H9 (cell line): ENCODE measurements at regions not wholly inside any gene's neighbourhood (a gene's known extent, or its start where the extent isn't known, plus 50 kb on each side); places are given as distances from the start of the nearest gene placed in this dataset.

ENCODE experiments used
- DNase-seq: peaks from one replicate; pipeline ENCODE4 v3.0.0-alpha.2; 2017
- H2AFZ ChIP-seq: one replicate; pipeline ENCODE4 v1.6.1; 2013; ENCODE audit warnings: mild to moderate bottlenecking, low read length, control low read depth, moderate library complexity
- H2AK5ac ChIP-seq: 2 replicates; pipeline ENCODE4 v1.6.1; 2013; ENCODE audit warnings: low read length, control low read depth, mixed read lengths; ENCODE audit not compliant: insufficient read length
- H2BK120ac ChIP-seq: one replicate; pipeline ENCODE4 v1.6.1; 2013; ENCODE audit warnings: low read depth, mild to moderate bottlenecking, low read length, control low read depth, inconsistent platforms; ENCODE audit not compliant: poor library complexity, severe bottlenecking
- H2BK12ac ChIP-seq: 2 replicates; pipeline ENCODE4 v1.6.1; 2013; ENCODE audit warnings: low read length, control low read depth, mixed read lengths, low read depth; ENCODE audit not compliant: insufficient read length
- H2BK15ac ChIP-seq: 2 replicates; pipeline ENCODE4 v1.6.1; 2013; ENCODE audit warnings: low read depth, low read length, control low read depth
- H2BK20ac ChIP-seq: one replicate; pipeline ENCODE4 v1.6.1; 2013; ENCODE audit warnings: low read depth, mild to moderate bottlenecking, low read length, control low read depth, inconsistent platforms; ENCODE audit not compliant: poor library complexity, severe bottlenecking
- H2BK5ac ChIP-seq: 2 replicates; pipeline ENCODE4 v1.6.1; 2013; ENCODE audit warnings: low read length, control low read depth, mixed read lengths; ENCODE audit not compliant: insufficient read length
- H3K14ac ChIP-seq: 2 replicates; pipeline ENCODE4 v1.6.1; 2013; ENCODE audit warnings: low read length, control low read depth; ENCODE audit not compliant: insufficient read depth
- H3K18ac ChIP-seq: 2 replicates; pipeline ENCODE4 v1.6.1; 2013; ENCODE audit warnings: low read depth, mild to moderate bottlenecking, mixed read lengths, low read length, control low read depth; ENCODE audit not compliant: insufficient read length
- H3K23ac ChIP-seq: 2 replicates; pipeline ENCODE4 v1.6.1; 2013; ENCODE audit warnings: low read length, control low read depth, mixed read lengths, low read depth; ENCODE audit not compliant: insufficient read length
- H3K23me2 ChIP-seq: 2 replicates; pipeline ENCODE4 v1.6.1; 2013; ENCODE audit warnings: low read depth, mild to moderate bottlenecking, mixed read lengths, low read length, control low read depth; ENCODE audit not compliant: insufficient read length, poor library complexity, severe bottlenecking
- H3K27ac ChIP-seq: 2 replicates; pipeline ENCODE4 v1.5.1; 2013; ENCODE audit warnings: low read length, control low read depth, mixed read lengths, low read depth; ENCODE audit not compliant: insufficient read length
- H3K27me3 ChIP-seq: 2 replicates; pipeline ENCODE4 v1.6.1; 2013; ENCODE audit warnings: low read length, control low read depth, inconsistent platforms; ENCODE audit not compliant: insufficient read depth
- H3K4ac ChIP-seq: 2 replicates; pipeline ENCODE4 v1.6.1; 2013; ENCODE audit warnings: low read depth, mild to moderate bottlenecking, control low read depth, inconsistent platforms, low read length, moderate library complexity
- H3K4me1 ChIP-seq: 2 replicates; pipeline ENCODE4 v1.6.1; 2013; ENCODE audit warnings: low read length, control low read depth, inconsistent platforms; ENCODE audit not compliant: insufficient read depth
- H3K4me2 ChIP-seq: 2 replicates; pipeline ENCODE4 v1.6.1; 2013; ENCODE audit warnings: low read length, control low read depth, mixed read lengths; ENCODE audit not compliant: insufficient read length, insufficient read depth
- H3K56ac ChIP-seq: 2 replicates; pipeline ENCODE4 v1.6.1; 2013; ENCODE audit warnings: low read depth, mild to moderate bottlenecking, mixed read lengths, low read length, control low read depth; ENCODE audit not compliant: insufficient read length
- H3K79me1 ChIP-seq: 2 replicates; pipeline ENCODE4 v1.6.1; 2013; ENCODE audit warnings: low read depth, mild to moderate bottlenecking, moderate library complexity, low read length, control low read depth, inconsistent platforms; ENCODE audit not compliant: insufficient read depth, poor library complexity, severe bottlenecking
- H3K79me2 ChIP-seq: 2 replicates; pipeline ENCODE4 v1.6.1; 2013; ENCODE audit warnings: low read length, control low read depth, inconsistent platforms; ENCODE audit not compliant: insufficient read depth
- H3K9ac ChIP-seq: 2 replicates; pipeline ENCODE4 v1.6.1; 2013; ENCODE audit warnings: low read length, control low read depth, mixed read lengths; ENCODE audit not compliant: insufficient read length; ENCODE audit errors: extremely low read depth
- H3K9me3 ChIP-seq: one replicate; pipeline ENCODE4 v1.6.1; 2013; ENCODE audit warnings: low read depth, low read length, inconsistent platforms; ENCODE audit not compliant: control insufficient read depth
- H3T11ph ChIP-seq: one replicate; pipeline ENCODE4 v1.6.1; 2013; ENCODE audit warnings: mild to moderate bottlenecking, low read length, control low read depth, inconsistent platforms
- H4K20me1 ChIP-seq: one replicate; pipeline ENCODE4 v1.6.1; 2013; ENCODE audit not compliant: control insufficient read depth, insufficient read length, insufficient read depth
- H4K5ac ChIP-seq: 2 replicates; pipeline ENCODE4 v1.6.1; 2013; ENCODE audit warnings: low read depth, mild to moderate bottlenecking, mixed read lengths, low read length, control low read depth; ENCODE audit not compliant: insufficient read length
- H4K8ac ChIP-seq: replicated peaks from 2 replicates; pipeline ENCODE4 v1.6.1; 2013; ENCODE audit warnings: low read length, control low read depth, mixed read lengths, low read depth; ENCODE audit not compliant: insufficient read length
- H4K91ac ChIP-seq: 2 replicates; pipeline ENCODE4 v1.6.1; 2013; ENCODE audit warnings: low read depth, mild to moderate bottlenecking, moderate library complexity, mixed read lengths, low read length, control low read depth; ENCODE audit not compliant: insufficient read length
- H3K27ac Mint-ChIP-seq, 3 experiments: 2 replicates in 2 of 3; 3 replicates in 1 of 3; pipeline ENCODE4 v1.8.0; 2020 to 2021; ENCODE audit warnings: mixed read lengths in 3 of 3, mild to moderate bottlenecking in 1 of 3, moderate library complexity in 1 of 3
- H3K27me3 Mint-ChIP-seq: 2 replicates; pipeline ENCODE4 v1.8.0; 2021; ENCODE audit warnings: low read depth, mild to moderate bottlenecking, moderate library complexity, mixed read lengths
- H3K36me3 Mint-ChIP-seq, 3 experiments: 2 replicates in 2 of 3; 3 replicates in 1 of 3; pipeline ENCODE4 v1.8.0; 2020 to 2021; ENCODE audit warnings: low read depth in 3 of 3, mixed read lengths in 3 of 3; ENCODE audit not compliant: insufficient read depth in 1 of 3
- H3K4me1 Mint-ChIP-seq, 2 experiments: 2 replicates each; pipeline ENCODE4 v1.8.0; 2020; ENCODE audit warnings: mixed read lengths in 2 of 2
- H3K4me3 Mint-ChIP-seq, 2 experiments: 2 replicates in 1 of 2; 3 replicates in 1 of 2; pipeline ENCODE4 v1.8.0; 2020 to 2021; ENCODE audit warnings: mild to moderate bottlenecking in 2 of 2, mixed read lengths in 2 of 2, moderate library complexity in 1 of 2
- H3K9me3 Mint-ChIP-seq, 2 experiments: 2 replicates in 1 of 2; 3 replicates in 1 of 2; pipeline ENCODE4 v1.8.0; 2020; ENCODE audit warnings: mild to moderate bottlenecking in 2 of 2, mixed read lengths in 2 of 2, moderate library complexity in 1 of 2
- WGBS: extraction: QIAGEN DNeasy Blood & Tissue Kit; methylation state at CpG from one replicate; pipeline ENCODE4 v1.1.7; 2013; ENCODE audit warnings: missing lambda C conversion rate, low lambda C conversion rate, mixed read lengths; ENCODE audit not compliant: insufficient read length; ENCODE audit errors: extremely low coverage; 5-methylcytosine and 5-hydroxymethylcytosine counted together
- TF ChIP-seq, protein P1 (sequence below): fragments of 200-600 bp; sonication (generic); conservative IDR thresholded peaks from 3 replicates; pipeline ENCODE4 v1.8.0; 2021; ENCODE audit warnings: antibody characterized with exemption, mild to moderate bottlenecking

GRCh38 chr16:73764321-73764720 lies 532.3 kb upstream of the PSMD7 start:
- peaks cover 0 to under 1% (median 0%) of the 10 kb centered on the region in 3 experiments; a peak in 1 of 7 replicates for H3K36me3 Mint-ChIP-seq
- no peak overlapping the region for H3K9ac ChIP-seq
- H3K18ac ChIP-seq, result no peak overlapping the region
- H3K9me3 Mint-ChIP-seq, result peaks cover 3 to 6% of the 10 kb centered on the region in 2 experiments; a peak in 4 of 5 replicates
- H4K91ac ChIP-seq, result no peak overlapping the region
- no peak overlapping the region for H2BK15ac ChIP-seq
- no peaks in the 10 kb centered on the region for H3K9me3 ChIP-seq
- no peaks in the 10 kb centered on the region for H3K79me2 ChIP-seq
- H2BK12ac ChIP-seq, result no peak overlapping the region
- no peak for DNase-seq
- no peaks in the 10 kb centered on the region for H3K27me3 ChIP-seq
- no peak overlapping the region for H3K27ac Mint-ChIP-seq
- H4K8ac ChIP-seq, result no peak overlapping the region
- H4K20me1 ChIP-seq, result no peaks in the 10 kb centered on the region
- H3K56ac ChIP-seq, result no peak overlapping the region
- H2AK5ac ChIP-seq, result no peak overlapping the region
- H3K4me1 Mint-ChIP-seq, result no peaks in the 10 kb centered on the region
- H3K23ac ChIP-seq, result no peak overlapping the region
- H2AFZ ChIP-seq, result no peak overlapping the region
- no peak overlapping the region for H2BK20ac ChIP-seq
- no peak overlapping the region for H3K4ac ChIP-seq
- H3K27me3 Mint-ChIP-seq, result no peaks in the 10 kb centered on the region
- H3K79me1 ChIP-seq, result no peaks in the 10 kb centered on the region
- no peak overlapping the region for H3T11ph ChIP-seq
- H2BK120ac ChIP-seq, result no peak overlapping the region
- H3K4me2 ChIP-seq, result no peak overlapping the region
- no peaks in the 10 kb centered on the region for H3K4me1 ChIP-seq
- no peaks in the 10 kb centered on the region for H3K23me2 ChIP-seq
- no peak overlapping the region for H3K27ac ChIP-seq
- no peak overlapping the region for H2BK5ac ChIP-seq
- no peak overlapping the region for H3K4me3 Mint-ChIP-seq
- no peak overlapping the region for H3K14ac ChIP-seq
- no peak overlapping the region for H4K5ac ChIP-seq
- TF ChIP-seq, protein P1, sequence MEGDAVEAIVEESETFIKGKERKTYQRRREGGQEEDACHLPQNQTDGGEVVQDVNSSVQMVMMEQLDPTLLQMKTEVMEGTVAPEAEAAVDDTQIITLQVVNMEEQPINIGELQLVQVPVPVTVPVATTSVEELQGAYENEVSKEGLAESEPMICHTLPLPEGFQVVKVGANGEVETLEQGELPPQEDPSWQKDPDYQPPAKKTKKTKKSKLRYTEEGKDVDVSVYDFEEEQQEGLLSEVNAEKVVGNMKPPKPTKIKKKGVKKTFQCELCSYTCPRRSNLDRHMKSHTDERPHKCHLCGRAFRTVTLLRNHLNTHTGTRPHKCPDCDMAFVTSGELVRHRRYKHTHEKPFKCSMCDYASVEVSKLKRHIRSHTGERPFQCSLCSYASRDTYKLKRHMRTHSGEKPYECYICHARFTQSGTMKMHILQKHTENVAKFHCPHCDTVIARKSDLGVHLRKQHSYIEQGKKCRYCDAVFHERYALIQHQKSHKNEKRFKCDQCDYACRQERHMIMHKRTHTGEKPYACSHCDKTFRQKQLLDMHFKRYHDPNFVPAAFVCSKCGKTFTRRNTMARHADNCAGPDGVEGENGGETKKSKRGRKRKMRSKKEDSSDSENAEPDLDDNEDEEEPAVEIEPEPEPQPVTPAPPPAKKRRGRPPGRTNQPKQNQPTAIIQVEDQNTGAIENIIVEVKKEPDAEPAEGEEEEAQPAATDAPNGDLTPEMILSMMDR, result no peak
- WGBS, result no CpG with 5 or more reads among the region's 4 CpGs
